Osteoblast (primary cell): ENCODE measurements at regions not wholly inside any gene's neighbourhood (a gene's known extent, or its start where the extent isn't known, plus 50 kb on each side); places are given as distances from the start of the nearest gene placed in this dataset.

Source experiments
- DNase-seq: peaks from one replicate; pipeline ENCODE4 v3.0.0; 2011; ENCODE audit warnings: low spot score, mixed read lengths; ENCODE audit not compliant: insufficient read length; ENCODE audit errors: missing footprints
- H2AFZ ChIP-seq: 2 replicates; pipeline ENCODE4 v1.6.0; 2011; ENCODE audit warnings: mild to moderate bottlenecking, low read length
- H3K27ac ChIP-seq: 2 replicates; pipeline ENCODE4 v1.5.1; 2011; ENCODE audit warnings: mild to moderate bottlenecking, low read depth, low read length, moderate library complexity
- H3K27me3 ChIP-seq: 2 replicates; pipeline ENCODE4 v1.6.0; 2012; ENCODE audit warnings: mild to moderate bottlenecking, control low read depth, inconsistent platforms, low read length, moderate library complexity; ENCODE audit not compliant: insufficient read depth
- H3K36me3 ChIP-seq: 2 replicates; pipeline ENCODE4 v1.5.1; 2011; ENCODE audit warnings: mild to moderate bottlenecking, low read length, control low read depth, moderate library complexity; ENCODE audit not compliant: insufficient read depth
- H3K4me1 ChIP-seq: 2 replicates; pipeline ENCODE4 v1.5.1; 2011; ENCODE audit warnings: mild to moderate bottlenecking, low read length, control low read depth, moderate library complexity; ENCODE audit not compliant: insufficient read depth
- H3K4me2 ChIP-seq: 2 replicates; pipeline ENCODE4 v1.6.0; 2011; ENCODE audit warnings: mild to moderate bottlenecking, low read length; ENCODE audit not compliant: insufficient read depth
- H3K4me3 ChIP-seq: fragments of 200-600 bp; sonication (generic); 3 replicates; pipeline ENCODE4 v1.5.1; 2012; ENCODE audit warnings: mild to moderate bottlenecking, low read length, inconsistent platforms; ENCODE audit not compliant: insufficient read depth
- H3K79me2 ChIP-seq: 2 replicates; pipeline ENCODE4 v1.6.0; 2012; ENCODE audit warnings: mild to moderate bottlenecking, low read length, control low read depth, inconsistent platforms; ENCODE audit not compliant: insufficient read depth
- H3K9me3 ChIP-seq: 2 replicates; pipeline ENCODE4 v1.5.1; 2011; ENCODE audit warnings: low read depth, low read length, control low read depth
- H4K20me1 ChIP-seq: 2 replicates; pipeline ENCODE4 v1.6.0; 2012; ENCODE audit warnings: mild to moderate bottlenecking, low read length, control low read depth; ENCODE audit not compliant: insufficient read depth
- TF ChIP-seq, protein P1 (sequence below): IDR thresholded peaks from 2 replicates; pipeline ENCODE4 v1.5.1; 2011; ENCODE audit warnings: mild to moderate bottlenecking, low read depth, low read length, moderate library complexity; ENCODE audit errors: extremely low read depth

DNA sequence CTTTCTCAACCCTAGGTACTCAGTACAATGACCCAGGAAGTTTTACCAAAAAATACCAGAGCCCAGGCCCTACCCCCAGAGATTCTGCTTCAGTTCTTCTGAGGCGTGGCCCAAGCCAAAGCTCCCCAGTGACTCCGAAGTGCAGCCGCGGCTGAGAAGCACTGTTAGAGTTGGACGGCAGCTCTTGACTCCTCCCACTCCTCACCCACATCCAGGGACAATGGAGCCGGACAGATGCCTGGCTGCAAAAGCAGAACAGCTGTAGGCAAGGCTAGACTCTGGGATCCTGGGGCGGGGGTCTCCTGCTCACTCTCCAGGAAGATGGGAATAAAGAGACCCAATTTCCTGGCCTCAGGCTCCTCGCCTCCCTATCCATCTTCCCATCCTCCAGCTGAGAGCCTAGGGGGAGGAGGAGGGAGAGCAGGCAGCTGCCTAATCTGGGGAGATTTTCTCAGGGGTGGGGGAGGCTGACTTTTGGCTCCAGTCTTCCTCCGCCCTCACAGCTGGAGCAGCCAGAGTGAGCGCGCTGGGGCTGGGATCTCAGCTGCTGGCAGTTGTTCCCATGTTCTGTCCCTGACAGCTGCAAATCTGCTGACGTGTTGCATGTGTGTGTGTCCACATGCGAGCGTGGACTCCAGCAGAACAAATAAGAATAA, 223.8 kb downstream of the OPA1 start:
- Histone ChIP-seq H3K4me3 (no peak overlapping the region), H3K4me2 (no peak overlapping the region), H2AFZ (no peak overlapping the region), H3K36me3 (no peaks in the 10 kb centered on the region), H3K79me2 (no peaks in the 10 kb centered on the region), H4K20me1 (no peaks in the 10 kb centered on the region), H3K9me3 (no peaks in the 10 kb centered on the region), H3K27ac (no peak overlapping the region), H3K4me1 (no peaks in the 10 kb centered on the region), H3K27me3 (peaks cover 48% of the 10 kb centered on the region)
- TF ChIP-seq, protein P1, sequence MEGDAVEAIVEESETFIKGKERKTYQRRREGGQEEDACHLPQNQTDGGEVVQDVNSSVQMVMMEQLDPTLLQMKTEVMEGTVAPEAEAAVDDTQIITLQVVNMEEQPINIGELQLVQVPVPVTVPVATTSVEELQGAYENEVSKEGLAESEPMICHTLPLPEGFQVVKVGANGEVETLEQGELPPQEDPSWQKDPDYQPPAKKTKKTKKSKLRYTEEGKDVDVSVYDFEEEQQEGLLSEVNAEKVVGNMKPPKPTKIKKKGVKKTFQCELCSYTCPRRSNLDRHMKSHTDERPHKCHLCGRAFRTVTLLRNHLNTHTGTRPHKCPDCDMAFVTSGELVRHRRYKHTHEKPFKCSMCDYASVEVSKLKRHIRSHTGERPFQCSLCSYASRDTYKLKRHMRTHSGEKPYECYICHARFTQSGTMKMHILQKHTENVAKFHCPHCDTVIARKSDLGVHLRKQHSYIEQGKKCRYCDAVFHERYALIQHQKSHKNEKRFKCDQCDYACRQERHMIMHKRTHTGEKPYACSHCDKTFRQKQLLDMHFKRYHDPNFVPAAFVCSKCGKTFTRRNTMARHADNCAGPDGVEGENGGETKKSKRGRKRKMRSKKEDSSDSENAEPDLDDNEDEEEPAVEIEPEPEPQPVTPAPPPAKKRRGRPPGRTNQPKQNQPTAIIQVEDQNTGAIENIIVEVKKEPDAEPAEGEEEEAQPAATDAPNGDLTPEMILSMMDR, result no peak
- no peak for DNase-seq

DNA sequence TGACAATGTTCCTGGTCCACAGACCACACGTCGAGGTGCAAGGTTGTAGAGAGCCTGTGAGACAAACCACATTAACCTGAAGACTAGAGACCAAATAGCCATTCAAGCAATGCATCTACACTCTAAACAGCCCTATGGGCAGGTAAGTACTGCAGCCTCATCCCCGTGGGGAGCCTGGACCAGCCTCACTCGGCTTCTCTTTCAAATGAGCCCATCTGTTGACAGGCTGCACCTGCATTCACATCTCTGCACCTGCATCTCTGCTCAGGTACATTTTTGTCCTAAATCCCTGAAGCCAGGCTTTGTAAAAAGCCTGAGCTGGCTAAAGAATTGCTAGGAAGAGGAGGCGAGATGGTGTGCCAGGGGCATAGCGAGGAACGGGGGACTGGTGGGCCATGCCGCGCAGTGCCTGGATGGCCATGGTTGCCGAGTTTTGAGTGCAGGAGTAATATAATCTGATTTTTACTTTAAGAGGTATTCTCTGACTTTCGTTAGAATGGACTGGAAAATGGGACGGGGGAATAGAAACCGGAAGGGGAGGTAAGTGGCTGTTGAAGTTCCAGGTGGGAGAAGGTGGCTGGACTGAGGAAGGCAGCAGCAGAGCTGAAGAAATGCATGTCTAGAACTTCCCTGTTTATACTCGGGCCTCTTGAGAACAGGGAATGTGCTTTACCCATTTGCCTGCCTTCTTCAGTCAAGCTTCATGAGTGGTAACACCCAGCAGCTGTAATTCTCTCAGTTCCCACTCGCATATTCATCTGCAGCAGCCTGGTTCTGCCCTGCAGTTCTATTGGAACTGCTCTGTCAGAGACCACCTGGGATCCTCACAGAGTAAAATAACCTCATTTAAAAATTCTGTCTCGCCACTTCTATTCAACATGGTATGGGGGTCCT, 226.4 kb downstream of the OPA1 start:
- no peak for DNase-seq
- no peak overlapping the region for H2AFZ ChIP-seq
- no peaks in the 10 kb centered on the region for H3K9me3 ChIP-seq
- no peaks in the 10 kb centered on the region for H3K4me1 ChIP-seq
- peaks cover 43% of the 10 kb centered on the region for H3K27me3 ChIP-seq
- no peaks in the 10 kb centered on the region for H3K36me3 ChIP-seq
- no peaks in the 10 kb centered on the region for H3K79me2 ChIP-seq
- TF ChIP-seq, protein P1, result no peak
- H3K4me2 ChIP-seq, result no peak overlapping the region
- H3K4me3 ChIP-seq, result no peak overlapping the region
- H4K20me1 ChIP-seq, result no peaks in the 10 kb centered on the region
- H3K27ac ChIP-seq, result no peak overlapping the region

DNA sequence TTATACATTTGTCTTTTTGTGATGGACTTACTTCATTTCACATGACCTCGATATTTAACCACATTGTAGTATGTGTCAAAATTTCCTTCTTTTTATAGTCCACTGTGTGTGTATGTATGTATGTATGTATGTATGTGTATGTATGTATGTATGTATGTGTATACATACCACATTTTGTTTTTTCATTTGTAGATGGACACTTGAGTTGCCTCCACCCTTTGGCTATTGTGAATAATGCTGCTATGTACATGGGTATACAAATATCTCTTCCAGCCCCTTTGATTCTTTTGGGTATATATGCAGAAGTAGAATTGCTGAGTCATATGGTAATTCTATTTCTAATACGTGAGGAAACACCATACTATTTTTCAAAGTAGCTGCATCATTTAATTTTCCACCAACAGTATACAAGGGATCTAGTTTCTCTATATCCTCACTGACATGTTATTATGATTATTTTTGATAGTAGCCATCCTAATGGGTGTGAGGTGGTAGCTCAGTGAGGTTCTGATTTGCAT, 228.2 kb downstream of the OPA1 start:
- H3K27ac ChIP-seq, result no peak overlapping the region
- no peak overlapping the region for H3K4me3 ChIP-seq
- H3K4me1 ChIP-seq, result peaks cover 2% of the 10 kb centered on the region
- no peaks in the 10 kb centered on the region for H4K20me1 ChIP-seq
- H3K36me3 ChIP-seq, result no peaks in the 10 kb centered on the region
- TF ChIP-seq, protein P1, result no peak
- no peaks in the 10 kb centered on the region for H3K9me3 ChIP-seq
- DNase-seq, result no peak
- H3K27me3 ChIP-seq, result peaks cover 53% of the 10 kb centered on the region
- no peak overlapping the region for H2AFZ ChIP-seq
- no peak overlapping the region for H3K4me2 ChIP-seq
- no peaks in the 10 kb centered on the region for H3K79me2 ChIP-seq
